Esophagus squamous epithelium (tissue), 4 donors: ENCODE measurements at regions not wholly inside any gene's neighbourhood (a gene's known extent, or its start where the extent isn't known, plus 50 kb on each side); places are given as distances from the start of the nearest gene placed in this dataset.

Source experiments
- CTCF ChIP-seq, 6 experiments: fragments of 450-650 bp in 4 of 6; fragments of 200-600 bp in 2 of 6; sonication (generic) in 2 of 6; IDR thresholded peaks; one replicate each; pipeline ENCODE4 v1.5.1; 2016 to 2019; ENCODE audit warnings: antibody characterized with exemption in 6 of 6, mild to moderate bottlenecking in 4 of 6, moderate library complexity in 4 of 6
- POLR2A ChIP-seq, 4 donors: fragments of 450-650 bp; IDR thresholded peaks; one replicate each; pipeline ENCODE4 v1.6.1; 2017; ENCODE audit warnings: antibody characterized with exemption in 4 of 4, mild to moderate bottlenecking in 4 of 4, moderate library complexity in 3 of 4

DNA sequence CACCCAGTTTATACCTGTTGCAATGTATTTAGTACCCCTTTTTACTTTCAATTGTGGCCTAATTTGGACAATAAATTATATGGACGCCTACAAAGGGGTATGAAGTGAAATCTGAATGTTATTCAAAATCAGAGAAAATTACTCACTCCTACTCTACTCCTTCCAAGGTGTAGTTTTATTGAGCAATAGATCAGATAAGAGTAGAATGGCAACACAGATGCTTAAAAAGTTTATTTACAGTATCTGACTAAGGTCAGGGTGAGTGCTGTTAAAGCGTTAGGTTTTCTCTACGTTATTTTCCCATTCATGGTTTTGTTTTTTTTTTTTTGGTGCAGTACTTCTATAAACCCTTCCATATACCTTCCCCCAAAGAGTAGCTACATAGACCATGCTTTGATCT is 805.6 kb downstream of the KCNA4 start:
- no peak for TF ChIP-seq CTCF (IDR thresholded peaks at IDR 0.05)
- no peak for TF ChIP-seq POLR2A (IDR thresholded peaks at IDR 0.05)
